Immature natural killer cell (primary cell): ENCODE measurements at regions not wholly inside any gene's neighbourhood (a gene's known extent, or its start where the extent isn't known, plus 50 kb on each side); places are given as distances from the start of the nearest gene placed in this dataset.

Experiments
- DNase-seq, 3 donors: peaks; one replicate each; pipeline ENCODE4 v3.0.0; 2022; ENCODE audit warnings: mixed read lengths in 1 of 3
- H3K27ac Mint-ChIP-seq, 6 donors: one replicate each; pipeline ENCODE4 v1.8.0; 2020; ENCODE audit warnings: mixed read lengths in 6 of 6, mild to moderate bottlenecking in 5 of 6, inconsistent platforms in 4 of 6, moderate library complexity in 3 of 6
- H3K27me3 Mint-ChIP-seq, 3 donors: one replicate each; pipeline ENCODE4 v1.8.0; 2020 to 2021; ENCODE audit warnings: low read depth in 3 of 3, mild to moderate bottlenecking in 3 of 3, mixed read lengths in 3 of 3, moderate library complexity in 3 of 3, inconsistent platforms in 1 of 3
- H3K36me3 Mint-ChIP-seq, 3 donors: one replicate each; pipeline ENCODE4 v1.8.0; 2020; ENCODE audit warnings: mixed read lengths in 3 of 3, inconsistent platforms in 2 of 3, mild to moderate bottlenecking in 2 of 3
- H3K4me1 Mint-ChIP-seq, 2 donors: one replicate each; pipeline ENCODE4 v1.8.0; 2020; ENCODE audit warnings: inconsistent platforms in 2 of 2, mild to moderate bottlenecking in 2 of 2, mixed read lengths in 2 of 2, moderate library complexity in 1 of 2
- H3K4me3 Mint-ChIP-seq, 5 donors: one replicate each; pipeline ENCODE4 v1.8.0; 2020; ENCODE audit warnings: mild to moderate bottlenecking in 5 of 5, mixed read lengths in 5 of 5, inconsistent platforms in 3 of 5, moderate library complexity in 3 of 5
- H3K9me3 Mint-ChIP-seq, 6 donors: one replicate each; pipeline ENCODE4 v1.8.0; 2020; ENCODE audit warnings: mild to moderate bottlenecking in 6 of 6, mixed read lengths in 6 of 6, inconsistent platforms in 4 of 6, moderate library complexity in 3 of 6

DNA sequence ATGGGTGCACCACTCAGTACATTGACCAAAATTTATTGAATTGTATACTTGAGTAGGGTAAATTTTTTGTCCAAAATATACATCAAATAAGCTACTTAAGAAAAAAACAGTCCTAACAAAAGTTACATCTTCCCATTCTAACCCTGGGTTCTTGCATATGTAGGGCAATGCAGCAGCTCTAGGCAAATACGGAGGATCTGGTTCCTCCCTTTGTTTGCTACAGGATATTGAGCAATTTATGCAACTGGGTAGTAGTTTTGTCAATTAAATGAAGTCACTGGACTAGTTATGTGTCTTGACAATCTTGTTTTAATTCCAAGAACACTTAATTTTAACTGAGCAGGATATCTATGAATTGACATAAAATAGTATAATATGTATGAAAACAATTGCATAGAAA is 1507.2 kb upstream of the PIK3C3 start:
- H3K4me3 Mint-ChIP-seq, result no peak overlapping the region
- H3K4me1 Mint-ChIP-seq, result no peaks in the 10 kb centered on the region
- no peak overlapping the region for H3K27ac Mint-ChIP-seq
- H3K36me3 Mint-ChIP-seq, result peaks cover 0 to 1% (median 0%) of the 10 kb centered on the region in 3 donors
- peaks cover 0 to 2% (median 0%) of the 10 kb centered on the region in 3 donors for H3K27me3 Mint-ChIP-seq
- peaks cover 8 to 46% (median 28%) of the 10 kb centered on the region in 6 donors for H3K9me3 Mint-ChIP-seq
- no peak for DNase-seq

DNA sequence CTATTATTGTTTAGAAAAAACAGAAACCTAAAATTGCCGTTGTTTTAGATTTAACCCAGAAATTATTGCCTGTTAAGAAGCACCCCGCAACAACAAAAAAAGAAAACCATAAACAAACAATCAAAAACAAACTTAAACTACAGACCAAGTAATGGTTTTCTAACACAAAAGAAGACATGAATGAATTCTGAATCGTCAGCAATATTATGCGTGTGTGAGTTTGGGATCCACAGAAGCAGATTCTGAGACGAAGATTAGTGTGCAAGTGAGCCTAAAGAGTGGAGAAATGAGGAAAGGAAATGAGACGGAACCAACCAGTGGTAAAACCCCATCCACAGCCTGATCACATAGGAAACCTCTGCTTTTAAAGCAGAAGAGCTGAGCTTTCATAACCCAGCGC is 1514.9 kb upstream of the PIK3C3 start:
- Mint-ChIP-seq H3K4me3 (no peak overlapping the region), H3K4me1 (no peaks in the 10 kb centered on the region), H3K27me3 (peaks cover 0 to 3% (median 0%) of the 10 kb centered on the region in 3 donors), H3K27ac (no peak overlapping the region), H3K36me3 (no peaks in the 10 kb centered on the region), H3K9me3 (peaks cover 6 to 41% (median 22%) of the 10 kb centered on the region in 6 donors)
- no peak for DNase-seq

DNA sequence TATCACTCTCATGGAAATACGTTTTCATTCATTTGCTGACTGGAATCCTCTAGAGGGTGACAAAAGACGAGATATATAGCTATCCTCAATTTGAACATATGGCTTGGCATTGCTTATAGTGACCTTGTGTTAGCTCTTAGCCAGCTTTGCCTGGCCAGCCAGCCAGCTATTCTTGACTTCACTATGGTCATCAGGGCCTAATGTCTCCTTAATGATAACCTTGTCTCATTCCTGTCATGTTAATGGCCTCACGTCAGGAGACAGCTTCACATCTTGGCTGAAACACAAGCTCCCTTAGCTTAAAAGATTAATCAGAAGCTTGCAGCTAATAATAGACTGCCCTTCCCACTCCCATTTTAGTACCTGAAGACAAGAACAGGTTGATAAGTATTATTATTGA is 1517.5 kb upstream of the PIK3C3 start:
- no peaks in the 10 kb centered on the region for H3K4me1 Mint-ChIP-seq
- peaks cover 4 to 29% (median 14%) of the 10 kb centered on the region in 6 donors for H3K9me3 Mint-ChIP-seq
- H3K36me3 Mint-ChIP-seq, result no peaks in the 10 kb centered on the region
- no peak overlapping the region for H3K27ac Mint-ChIP-seq
- peaks cover 0 to 1% (median 0%) of the 10 kb centered on the region in 3 donors for H3K27me3 Mint-ChIP-seq
- H3K4me3 Mint-ChIP-seq, result no peak overlapping the region
- DNase-seq, result no peak

DNA sequence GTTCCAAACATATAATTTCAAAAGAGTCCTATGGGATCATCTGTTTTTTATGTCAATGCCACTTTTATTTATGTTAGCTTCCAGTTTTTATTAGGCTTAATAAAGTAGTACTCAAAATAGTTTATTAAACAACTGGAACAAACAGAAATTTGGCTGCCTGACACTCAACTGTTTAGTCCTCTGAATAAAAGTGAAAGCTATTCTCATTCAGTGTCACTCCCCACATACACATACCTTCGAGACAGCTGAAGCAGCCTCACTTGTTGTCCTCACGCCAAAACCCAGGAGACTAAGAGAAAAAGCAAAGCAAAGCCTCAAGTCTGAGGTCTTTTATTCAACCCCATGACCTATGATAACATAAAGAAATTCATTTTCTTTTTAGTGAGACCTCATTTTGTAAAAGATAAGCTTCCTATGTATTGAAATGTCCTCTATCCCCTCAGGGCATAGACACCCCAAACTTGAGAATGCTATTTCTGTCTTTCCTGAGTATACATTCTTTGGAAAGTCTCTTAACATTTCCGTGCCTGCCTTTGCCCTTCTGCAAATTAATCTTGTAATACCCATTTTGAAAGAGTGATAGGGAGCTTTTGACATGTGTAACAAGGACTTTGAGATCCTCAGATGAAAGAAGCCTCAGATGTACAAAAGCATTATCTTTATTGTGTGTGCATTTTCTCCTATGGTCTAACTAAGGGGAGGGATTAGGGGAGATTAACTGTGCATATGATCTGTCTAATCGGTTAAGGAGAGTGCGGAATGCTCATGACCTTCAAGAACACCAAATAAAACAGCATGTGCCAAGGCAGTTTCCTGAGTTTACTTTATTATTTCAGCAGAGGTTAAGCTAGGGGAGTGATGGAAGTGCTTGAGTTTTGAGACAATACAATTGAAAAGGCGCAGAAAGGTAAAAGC is 1523.7 kb upstream of the PIK3C3 start:
- H3K4me1 Mint-ChIP-seq, result no peaks in the 10 kb centered on the region
- no peak for DNase-seq
- H3K27ac Mint-ChIP-seq, result no peak overlapping the region
- H3K4me3 Mint-ChIP-seq, result no peak overlapping the region
- H3K9me3 Mint-ChIP-seq, result peaks cover 2 to 37% (median 13%) of the 10 kb centered on the region in 6 donors
- H3K36me3 Mint-ChIP-seq, result no peaks in the 10 kb centered on the region
- H3K27me3 Mint-ChIP-seq, result no peaks in the 10 kb centered on the region

DNA sequence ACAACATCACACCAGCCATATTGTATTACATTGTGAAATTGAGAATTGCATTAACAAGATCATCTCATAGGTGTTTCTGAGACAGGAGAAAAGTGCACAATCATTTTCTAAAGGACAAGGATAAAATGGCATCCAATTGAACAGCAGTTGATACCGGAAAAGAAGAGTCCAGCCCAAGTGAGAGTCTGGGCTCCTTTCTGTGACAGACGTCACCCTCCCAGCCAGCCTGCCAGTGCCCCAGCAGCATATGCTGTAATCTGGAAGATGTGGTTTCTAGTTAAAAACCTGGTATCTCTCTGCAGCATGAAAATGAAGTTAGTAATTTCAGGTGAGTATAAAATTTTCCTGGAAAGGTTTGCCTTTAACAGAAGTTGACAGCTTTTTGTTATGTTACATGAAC is 1531.7 kb upstream of the PIK3C3 start:
- H3K4me1 Mint-ChIP-seq, result no peaks in the 10 kb centered on the region
- peaks cover 4 to 40% (median 21%) of the 10 kb centered on the region in 6 donors for H3K9me3 Mint-ChIP-seq
- DNase-seq, result no peak
- no peaks in the 10 kb centered on the region for H3K27me3 Mint-ChIP-seq
- no peaks in the 10 kb centered on the region for H3K36me3 Mint-ChIP-seq
- no peak overlapping the region for H3K27ac Mint-ChIP-seq
- H3K4me3 Mint-ChIP-seq, result no peak overlapping the region

DNA sequence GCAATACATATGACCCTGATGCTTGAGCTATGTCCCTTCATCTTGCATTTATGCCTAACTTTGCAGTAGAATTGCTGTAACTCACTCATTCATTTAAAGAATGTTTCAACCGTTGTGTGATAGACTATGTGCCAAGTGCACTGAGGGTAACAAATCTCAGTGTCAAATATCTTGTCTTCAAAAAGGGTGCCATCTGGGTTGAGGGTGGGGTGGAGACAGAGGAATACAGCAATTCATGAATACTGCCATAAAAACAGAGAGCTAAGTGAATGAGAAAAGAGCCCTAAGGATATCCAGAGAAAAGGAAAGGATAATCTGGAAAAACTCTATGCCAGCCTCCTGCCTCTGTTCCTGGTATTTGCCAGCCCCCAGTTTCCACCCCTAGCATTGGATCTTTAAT is 1534.4 kb upstream of the PIK3C3 start:
- no peak for DNase-seq
- Mint-ChIP-seq H3K27me3 (no peaks in the 10 kb centered on the region), H3K4me1 (no peaks in the 10 kb centered on the region), H3K4me3 (no peak overlapping the region), H3K9me3 (peaks cover 4 to 48% (median 23%) of the 10 kb centered on the region in 6 donors), H3K36me3 (no peaks in the 10 kb centered on the region), H3K27ac (no peak overlapping the region)

DNA sequence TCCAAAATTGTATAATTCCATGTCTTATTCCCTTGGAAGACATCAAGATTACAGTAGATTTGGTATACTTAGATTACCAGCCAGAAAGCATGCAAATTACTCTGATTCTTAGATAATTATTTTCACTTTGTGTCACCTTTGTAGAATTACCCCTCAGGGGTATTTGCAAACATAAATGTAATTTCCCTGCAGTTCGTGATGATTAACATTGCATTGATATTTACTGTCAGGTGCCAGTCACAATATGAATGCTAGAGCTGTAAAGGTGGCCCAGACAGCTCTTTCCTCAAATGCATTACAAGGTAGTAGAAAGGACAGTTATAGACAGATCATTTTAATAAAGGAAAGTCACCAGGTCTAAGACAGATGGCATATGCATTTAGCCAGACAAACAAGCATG is 1537.5 kb upstream of the PIK3C3 start:
- Mint-ChIP-seq H3K4me3 (no peak overlapping the region), H3K36me3 (no peaks in the 10 kb centered on the region), H3K4me1 (no peaks in the 10 kb centered on the region), H3K27ac (no peak overlapping the region), H3K27me3 (no peaks in the 10 kb centered on the region), H3K9me3 (peaks cover 4 to 61% (median 21%) of the 10 kb centered on the region in 6 donors)
- no peak for DNase-seq

DNA sequence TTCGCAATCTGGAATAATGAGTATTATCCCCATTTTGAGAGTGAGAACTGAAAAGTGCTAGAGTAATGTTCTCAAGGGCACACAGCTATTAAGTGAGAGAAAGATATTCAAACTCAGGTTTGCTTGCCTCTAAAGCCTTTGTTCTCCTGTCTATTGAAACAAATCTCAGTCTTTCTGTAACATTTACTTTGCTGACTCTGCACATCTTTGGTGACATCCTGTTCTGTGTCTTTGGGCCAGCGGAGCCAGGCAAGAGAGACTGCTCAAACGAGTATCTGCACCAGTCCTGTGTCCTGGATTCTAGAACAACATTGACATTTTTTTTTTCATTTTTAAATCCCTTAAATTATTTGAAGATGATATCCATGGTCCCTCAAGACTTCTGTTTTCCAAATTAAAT is 1539.2 kb upstream of the PIK3C3 start:
- H3K27me3 Mint-ChIP-seq, result no peaks in the 10 kb centered on the region
- no peak overlapping the region for H3K4me3 Mint-ChIP-seq
- H3K27ac Mint-ChIP-seq, result no peak overlapping the region
- H3K4me1 Mint-ChIP-seq, result no peaks in the 10 kb centered on the region
- DNase-seq, result no peak
- peaks cover 0 to 58% (median 15%) of the 10 kb centered on the region in 6 donors for H3K9me3 Mint-ChIP-seq
- H3K36me3 Mint-ChIP-seq, result no peaks in the 10 kb centered on the region

DNA sequence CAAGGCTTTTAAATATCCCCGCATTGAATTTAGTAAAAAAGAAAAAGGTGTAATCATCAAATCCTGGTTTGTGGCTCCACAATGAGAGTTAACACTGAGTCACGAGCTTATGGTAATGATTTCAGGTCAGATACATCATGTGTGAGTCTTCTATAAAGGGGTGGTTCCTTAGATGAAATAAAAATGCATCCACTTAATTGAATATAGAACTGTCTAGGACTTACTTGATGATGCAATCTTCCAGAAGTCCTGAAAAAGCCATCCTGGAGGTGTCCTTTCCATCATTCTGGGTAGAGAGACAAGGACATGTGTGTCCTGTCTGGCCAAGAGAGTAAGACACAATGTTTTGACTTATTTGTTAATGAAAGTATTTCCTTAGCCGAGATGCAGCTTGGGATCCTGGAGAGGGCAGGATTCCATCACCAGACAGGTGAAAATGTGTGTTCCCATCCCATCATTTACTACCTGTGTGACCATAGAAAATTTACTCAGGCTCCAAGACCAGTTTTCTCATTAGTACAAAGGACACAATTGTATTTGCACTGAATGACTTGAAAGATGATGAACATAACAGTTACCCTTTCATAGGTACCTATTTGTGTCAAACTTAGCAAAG is 1539.8 kb upstream of the PIK3C3 start:
- H3K27me3 Mint-ChIP-seq, result no peaks in the 10 kb centered on the region
- H3K27ac Mint-ChIP-seq, result no peak overlapping the region
- H3K4me1 Mint-ChIP-seq, result no peaks in the 10 kb centered on the region
- peaks cover 0 to 59% (median 17%) of the 10 kb centered on the region in 6 donors for H3K9me3 Mint-ChIP-seq
- no peak overlapping the region for H3K4me3 Mint-ChIP-seq
- no peaks in the 10 kb centered on the region for H3K36me3 Mint-ChIP-seq
- DNase-seq, result no peak

DNA sequence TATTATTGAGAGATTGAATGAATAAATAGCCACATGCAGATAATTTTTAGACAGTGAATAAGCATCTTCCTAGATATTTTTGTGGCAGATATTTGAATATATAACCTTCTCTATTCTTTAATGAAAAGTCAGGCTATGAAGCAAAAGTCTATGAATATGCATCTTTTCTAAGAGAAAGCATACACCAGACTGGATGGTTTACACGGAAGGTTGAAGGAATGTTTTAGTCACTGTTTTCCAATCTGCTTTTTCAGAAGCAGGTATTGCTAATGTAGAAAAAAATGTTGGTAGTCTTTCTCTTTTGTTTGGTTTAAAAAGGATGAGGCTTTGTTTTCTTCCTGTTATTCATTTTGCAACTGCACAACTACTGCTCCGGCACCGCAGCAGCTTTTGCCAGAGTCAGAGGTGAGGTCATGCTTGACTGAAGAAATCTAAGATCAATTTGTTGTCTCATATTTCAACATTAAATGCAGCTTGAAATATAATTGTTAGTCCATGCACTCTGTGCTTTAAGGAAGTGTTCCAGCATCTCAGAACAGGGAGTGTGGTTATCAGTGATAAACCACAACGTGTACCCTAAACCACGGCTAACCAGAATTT is 1540.8 kb upstream of the PIK3C3 start:
- no peaks in the 10 kb centered on the region for H3K36me3 Mint-ChIP-seq
- H3K27me3 Mint-ChIP-seq, result no peaks in the 10 kb centered on the region
- H3K4me3 Mint-ChIP-seq, result no peak overlapping the region
- H3K4me1 Mint-ChIP-seq, result no peaks in the 10 kb centered on the region
- no peak overlapping the region for H3K27ac Mint-ChIP-seq
- DNase-seq, result no peak
- H3K9me3 Mint-ChIP-seq, result peaks cover 0 to 60% (median 17%) of the 10 kb centered on the region in 6 donors

DNA sequence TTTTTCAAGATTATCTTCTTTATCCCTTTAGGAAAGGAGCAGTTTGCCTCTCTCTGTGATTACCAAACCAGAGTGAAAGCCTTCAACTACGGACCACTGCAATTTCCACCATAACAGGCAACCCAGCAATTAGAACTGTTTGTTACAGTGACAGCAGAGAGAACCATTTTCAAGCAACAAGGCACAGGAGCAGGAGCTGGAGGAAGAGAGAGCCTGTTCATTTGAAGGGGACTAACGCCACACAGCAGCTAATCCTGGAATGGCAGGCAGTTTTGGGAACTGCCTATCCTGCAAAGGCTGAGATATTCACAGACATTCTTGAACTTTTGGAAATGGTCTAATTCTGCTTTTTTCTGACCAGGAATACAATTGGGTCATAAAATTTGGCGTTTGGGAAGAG is 1541.9 kb upstream of the PIK3C3 start:
- Mint-ChIP-seq H3K27ac (no peak overlapping the region), H3K9me3 (peaks cover 0 to 64% (median 16%) of the 10 kb centered on the region in 6 donors), H3K4me3 (no peak overlapping the region), H3K27me3 (no peaks in the 10 kb centered on the region), H3K4me1 (no peaks in the 10 kb centered on the region), H3K36me3 (no peaks in the 10 kb centered on the region)
- no peak for DNase-seq

DNA sequence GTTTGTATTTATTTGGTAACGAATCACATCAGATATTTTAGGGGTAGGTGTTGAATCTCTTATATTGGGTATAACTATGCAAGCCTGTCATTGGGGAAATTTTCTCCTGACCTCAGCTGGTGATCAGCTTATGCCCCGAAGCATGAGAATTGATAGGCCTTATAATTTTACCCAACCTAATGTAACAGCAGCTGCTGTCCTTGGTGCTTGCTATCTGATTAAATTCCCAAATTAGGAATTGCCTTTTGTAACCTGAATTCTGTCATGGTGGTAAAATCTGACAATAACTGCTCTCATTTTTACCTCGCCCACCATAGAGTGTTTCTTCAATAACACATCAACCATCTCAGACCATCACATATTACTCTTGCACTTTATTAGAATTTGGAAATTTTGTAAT is 1542.6 kb upstream of the PIK3C3 start:
- Mint-ChIP-seq H3K9me3 (peaks cover 0 to 69% (median 18%) of the 10 kb centered on the region in 6 donors), H3K27ac (no peak overlapping the region), H3K4me1 (no peaks in the 10 kb centered on the region), H3K4me3 (no peak overlapping the region), H3K27me3 (no peaks in the 10 kb centered on the region), H3K36me3 (no peaks in the 10 kb centered on the region)
- no peak for DNase-seq

DNA sequence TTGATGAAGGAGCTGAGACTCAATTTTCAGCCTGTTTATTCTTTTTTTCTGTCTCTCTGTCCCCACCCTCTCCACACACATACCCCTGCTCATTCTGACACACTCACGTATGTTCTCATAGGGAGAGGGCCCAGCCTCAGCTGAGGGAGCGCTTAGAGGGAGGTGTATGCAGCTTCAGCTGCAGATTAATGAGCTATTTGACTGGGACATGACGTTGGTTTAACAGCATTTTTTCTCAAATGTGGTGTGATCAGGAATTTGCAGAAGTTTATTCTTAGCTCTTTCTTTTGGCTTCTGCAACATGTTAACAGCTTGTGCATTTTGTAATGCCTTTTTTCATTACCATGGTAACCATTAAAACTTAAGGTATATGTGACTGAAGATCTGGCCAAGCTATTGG is 1547.1 kb upstream of the PIK3C3 start:
- no peak overlapping the region for H3K4me3 Mint-ChIP-seq
- H3K27me3 Mint-ChIP-seq, result no peaks in the 10 kb centered on the region
- no peaks in the 10 kb centered on the region for H3K4me1 Mint-ChIP-seq
- no peak for DNase-seq
- no peaks in the 10 kb centered on the region for H3K36me3 Mint-ChIP-seq
- H3K9me3 Mint-ChIP-seq, result peaks cover 5 to 52% (median 21%) of the 10 kb centered on the region in 6 donors
- no peak overlapping the region for H3K27ac Mint-ChIP-seq

DNA sequence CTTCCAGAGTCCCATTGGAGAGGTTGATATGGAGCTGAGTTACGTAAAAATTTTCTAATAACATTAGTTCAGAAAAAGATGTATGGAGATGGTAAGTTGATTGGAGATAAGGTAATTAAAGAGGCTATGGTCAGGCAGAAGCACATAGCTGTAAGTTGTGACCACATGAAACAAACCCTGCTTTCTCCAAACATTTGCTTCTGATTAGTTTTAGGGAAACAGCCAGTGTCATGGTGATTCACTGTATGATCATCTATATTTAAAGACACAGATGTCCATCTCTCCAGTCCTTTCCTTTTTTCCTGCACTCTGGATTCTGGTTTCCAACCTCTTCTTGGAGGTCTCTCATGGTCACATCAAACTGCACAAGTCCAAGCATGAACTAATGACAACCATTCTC is 1550.8 kb upstream of the PIK3C3 start:
- DNase-seq, result no peak
- no peaks in the 10 kb centered on the region for H3K4me1 Mint-ChIP-seq

More for the DNA sequence above, 1550.8 kb upstream of the PIK3C3 start:
- H3K27ac Mint-ChIP-seq, result no peak overlapping the region
- peaks cover 8 to 35% (median 19%) of the 10 kb centered on the region in 6 donors for H3K9me3 Mint-ChIP-seq
- no peaks in the 10 kb centered on the region for H3K36me3 Mint-ChIP-seq
- H3K4me3 Mint-ChIP-seq, result no peak overlapping the region
- no peaks in the 10 kb centered on the region for H3K27me3 Mint-ChIP-seq
